AG04450 (cell line): ENCODE measurements at regions not wholly inside any gene's neighbourhood (a gene's known extent, or its start where the extent isn't known, plus 50 kb on each side); places are given as distances from the start of the nearest gene placed in this dataset.
"Not testable (repeated sequence)": the region's sequence is repeated elsewhere in the genome, so short reads cannot be mapped to it uniquely, and the experiment has no call there.

Experiments
- CTCF ChIA-PET: fragments of 300-600, 350-600 bp; formaldehyde crosslinking; extraction: SDS; loops from one replicate; lab custom pipeline; 2022; ENCODE audit warnings: antibody characterized with exemption, inconsistent platforms; lab: Charles Lee
- POLR2A ChIA-PET: fragments of 350-600 bp; formaldehyde crosslinking; extraction: SDS; loops from one replicate; lab custom pipeline; 2021; ENCODE audit warnings: antibody characterized with exemption, inconsistent platforms; lab: Yijun Ruan, JAX
- DNase-seq: peaks from one replicate; pipeline ENCODE4 v3.0.0-alpha.2; 2011; ENCODE audit warnings: low read depth, low spot score
- H3K27ac ChIP-seq: one replicate; pipeline ENCODE4 v1.5.1; 2012; ENCODE audit warnings: low read depth, low read length, control low read depth
- H3K27me3 ChIP-seq: one replicate; pipeline ENCODE4 v1.6.0; 2012; ENCODE audit warnings: low read length; ENCODE audit not compliant: control insufficient read depth, insufficient read depth
- H3K4me3 ChIP-seq: 2 replicates; pipeline ENCODE4 v1.5.1; 2011; ENCODE audit warnings: mild to moderate bottlenecking, low read depth, low read length, control low read depth
- H3K9me3 ChIP-seq: 2 replicates; pipeline ENCODE4 v1.5.1; 2012; ENCODE audit warnings: low read length; ENCODE audit not compliant: control insufficient read depth, insufficient read depth
- CTCF ChIP-seq: IDR thresholded peaks from 2 replicates; pipeline ENCODE4 v1.5.1; 2011; ENCODE audit warnings: low read depth, low read length, control low read depth, inconsistent platforms

DNA sequence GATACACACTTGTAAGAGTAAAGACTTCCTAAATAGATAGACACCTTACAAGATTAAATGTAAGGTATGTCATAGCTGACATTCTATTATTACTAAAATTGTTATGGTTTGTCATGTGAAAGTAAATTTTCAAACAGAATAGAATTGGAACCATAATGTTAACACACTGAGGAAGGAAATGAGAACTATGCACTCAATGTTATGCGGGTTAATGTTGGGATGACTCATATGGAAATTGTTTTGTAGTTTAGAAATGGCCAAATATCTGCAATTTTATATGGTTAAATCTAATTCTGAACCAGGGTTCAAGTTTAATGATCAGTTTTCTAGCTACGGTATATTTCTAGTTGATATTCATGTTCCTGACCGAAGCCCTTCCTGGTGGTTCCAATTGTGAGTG lies 214.2 kb upstream of the ADO start:
- ChIA-PET POLR2A (no interaction called here), CTCF (interaction anchor here (0.5 to 2.2 kb wide), 6 partner anchors 12 to 567 kb away, joined by 3 to 8 read pairs (median 3); no protein-coding TSS in a partner anchor)
- H3K27ac ChIP-seq, result no peak overlapping the region
- no peaks in the 10 kb centered on the region for H3K9me3 ChIP-seq
- no peak for DNase-seq
- H3K27me3 ChIP-seq, result no peaks in the 10 kb centered on the region
- TF ChIP-seq CTCF, result no peak
- H3K4me3 ChIP-seq, result no peak overlapping the region

- ChIA-PET POLR2A (no interaction called here), CTCF (interaction anchor here (0.6 to 3.4 kb wide), 22 partner anchors 9 to 1126 kb away, joined by 3 to 42 read pairs (median 6); no protein-coding TSS in a partner anchor)
- peak; percentile 98 for TF ChIP-seq CTCF
- no peak overlapping the region for H3K27ac ChIP-seq
- H3K4me3 ChIP-seq, result no peak overlapping the region
- no peaks in the 10 kb centered on the region for H3K9me3 ChIP-seq
- H3K27me3 ChIP-seq, result no peaks in the 10 kb centered on the region
- DNase-seq, result no peak
These were observed 210.4 kb upstream of the ADO start for GRCh38 chr10:62594093-62594520.

- no peak for TF ChIP-seq CTCF
- H3K27ac ChIP-seq, result no peak overlapping the region
- H3K9me3 ChIP-seq, result no peaks in the 10 kb centered on the region
- H3K27me3 ChIP-seq, result peaks cover 2% of the 10 kb centered on the region
- no peak overlapping the region for H3K4me3 ChIP-seq
- CTCF ChIA-PET, result interaction anchor here (0.5 to 1.0 kb wide), 3 partner anchors 214 to 560 kb away, joined by 3 read pairs; no protein-coding TSS in a partner anchor
- POLR2A ChIA-PET, result no interaction called here
- no peak for DNase-seq
These were observed 207.3 kb upstream of the ADO start for GRCh38 chr10:62597226-62597625.

DNA sequence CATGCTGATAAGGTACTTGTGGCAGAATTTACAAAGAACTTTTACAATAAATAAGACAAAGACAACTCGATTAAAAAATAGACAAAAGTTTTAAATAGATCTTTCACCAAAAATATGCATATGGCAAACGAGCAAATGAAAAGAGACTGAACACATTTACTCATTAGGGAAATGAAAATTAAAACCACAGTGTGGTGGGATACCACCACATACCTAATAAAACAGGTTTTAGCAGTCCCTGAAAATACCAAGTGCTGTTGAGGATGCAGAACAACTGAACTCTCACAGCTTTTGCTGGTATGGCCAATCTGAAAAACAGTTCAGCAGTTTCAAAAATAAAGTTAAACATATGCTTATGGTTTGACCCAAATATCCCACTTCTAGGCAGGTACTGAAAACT lies 205.4 kb upstream of the ADO start:
- CTCF ChIA-PET, result interaction anchor here (0.9 to 1.5 kb wide), 3 partner anchors 162 to 566 kb away, joined by 3 to 4 read pairs (median 4); no protein-coding TSS in a partner anchor
- peaks cover 2% of the 10 kb centered on the region for H3K27me3 ChIP-seq
- POLR2A ChIA-PET, result no interaction called here
- TF ChIP-seq CTCF, result no peak
- no peak overlapping the region for H3K27ac ChIP-seq
- DNase-seq, result no peak
- H3K4me3 ChIP-seq, result no peak overlapping the region
- H3K9me3 ChIP-seq, result no peaks in the 10 kb centered on the region

DNA sequence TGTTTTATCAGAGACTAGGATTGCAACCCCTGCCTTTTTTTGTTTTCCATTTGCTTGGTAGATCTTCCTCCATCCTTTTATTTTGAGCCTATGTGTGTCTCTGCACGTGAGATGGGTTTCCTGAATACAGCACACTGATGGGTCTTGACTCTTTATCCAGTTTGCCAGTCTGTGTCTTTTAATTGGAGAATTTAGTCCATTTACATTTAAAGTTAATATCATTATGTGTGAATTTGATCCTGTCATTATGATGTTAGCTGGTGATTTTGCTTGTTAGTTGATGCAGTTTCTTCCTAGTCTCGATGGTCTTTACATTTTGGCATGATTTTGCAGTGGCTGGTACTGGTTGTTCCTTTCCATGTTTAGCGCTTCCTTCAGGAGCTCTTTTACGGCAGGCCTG lies 198.0 kb upstream of the ADO start:
- H3K27me3 ChIP-seq, POLR2A ChIA-PET, H3K4me3 ChIP-seq, H3K9me3 ChIP-seq, DNase-seq, CTCF ChIA-PET, H3K27ac ChIP-seq: not testable (repeated sequence)

GRCh38 chr10:62608189-62608875 lies 196.2 kb upstream of the ADO start:
- H3K27ac ChIP-seq, DNase-seq, H3K9me3 ChIP-seq, H3K27me3 ChIP-seq, POLR2A ChIA-PET, H3K4me3 ChIP-seq: not testable (repeated sequence)
- CTCF ChIA-PET, result interaction anchor here (0.6 to 8.0 kb wide), 6 partner anchors 10 to 549 kb away, joined by 3 to 102 read pairs (median 4); partner anchors contain the start of gene EGR2
